SHP77 treated with DMSO at 0.1 percent for 48 hours (cell line): ENCODE measurements at regions not wholly inside any gene's neighbourhood (a gene's known extent, or its start where the extent isn't known, plus 50 kb on each side); places are given as distances from the start of the nearest gene placed in this dataset.

ENCODE experiments used
- DNase-seq: peaks from one replicate; lab custom pipeline; 2025; lab: John Stamatoyannopoulos, UW

GRCh38 chr17:71710816-71711215 lies 410.0 kb upstream of the SOX9 start:
- DNase-seq: no peak

DNA sequence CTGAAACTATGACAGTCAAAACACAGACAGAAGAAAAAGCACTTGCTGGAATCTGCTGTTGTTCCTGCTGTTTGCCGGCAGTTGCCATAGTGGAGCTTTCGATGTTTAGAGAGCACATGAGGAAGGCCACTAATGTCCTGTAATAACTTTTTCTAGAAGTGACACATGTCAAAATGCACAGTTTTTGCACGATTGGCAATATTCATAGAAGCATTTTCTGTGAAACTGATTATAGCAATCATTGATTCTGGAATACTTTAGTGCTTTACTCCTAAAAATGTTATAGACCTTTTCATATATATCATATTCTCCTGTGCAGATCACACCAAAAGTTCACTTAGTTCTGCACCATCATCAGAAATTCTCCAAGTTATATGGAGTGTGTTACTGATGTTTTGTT lies 407.0 kb upstream of the SOX9 start:
- no peak for DNase-seq

GRCh38 chr17:71724339-71724738 lies 396.5 kb upstream of the SOX9 start:
- no peak for DNase-seq

- no peak for DNase-seq
Measured at GRCh38 chr17:71725811-71726210, 395.0 kb upstream of the SOX9 start.

DNA sequence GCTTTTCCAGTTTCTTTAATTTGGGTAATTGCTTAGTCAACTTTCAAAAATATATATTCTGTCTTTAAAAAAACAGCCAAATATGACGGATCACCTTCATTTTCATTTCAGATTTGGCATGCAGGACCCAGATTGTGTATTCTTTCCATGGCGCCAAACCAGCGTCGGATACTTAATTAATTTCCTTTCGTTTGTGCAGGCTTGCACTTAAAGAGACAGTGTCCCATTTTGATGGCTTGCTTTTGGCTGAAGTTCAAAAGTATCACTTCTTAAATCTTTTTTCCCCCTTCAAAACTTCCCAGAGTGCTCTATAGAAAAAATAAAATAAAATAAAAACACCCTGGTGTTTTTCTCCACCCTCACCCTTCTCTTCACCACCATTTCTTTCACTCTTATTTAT lies 394.5 kb upstream of the SOX9 start:
- no peak for DNase-seq

DNA sequence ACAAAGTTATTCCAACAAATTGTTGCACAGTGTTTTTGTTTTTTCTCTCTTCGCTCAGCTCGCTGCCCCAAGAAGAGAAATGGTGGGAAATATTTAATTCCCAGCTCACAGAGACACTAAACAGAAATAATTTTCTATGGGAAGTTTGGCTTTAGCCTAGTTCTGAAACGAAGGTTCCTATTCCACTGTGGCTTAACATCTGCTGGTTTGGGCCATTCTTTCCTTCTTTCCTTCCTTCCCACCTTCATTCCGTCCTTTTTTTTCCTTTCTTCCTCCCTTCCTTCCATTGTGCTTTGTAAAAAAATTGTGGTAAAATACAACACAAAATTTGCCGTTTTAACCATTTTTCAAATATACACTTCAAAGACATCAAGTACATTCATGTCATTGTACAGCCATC lies 393.5 kb upstream of the SOX9 start:
- DNase-seq: no peak

GRCh38 chr17:71727723-71728122 lies 393.1 kb upstream of the SOX9 start:
- no peak for DNase-seq

DNA sequence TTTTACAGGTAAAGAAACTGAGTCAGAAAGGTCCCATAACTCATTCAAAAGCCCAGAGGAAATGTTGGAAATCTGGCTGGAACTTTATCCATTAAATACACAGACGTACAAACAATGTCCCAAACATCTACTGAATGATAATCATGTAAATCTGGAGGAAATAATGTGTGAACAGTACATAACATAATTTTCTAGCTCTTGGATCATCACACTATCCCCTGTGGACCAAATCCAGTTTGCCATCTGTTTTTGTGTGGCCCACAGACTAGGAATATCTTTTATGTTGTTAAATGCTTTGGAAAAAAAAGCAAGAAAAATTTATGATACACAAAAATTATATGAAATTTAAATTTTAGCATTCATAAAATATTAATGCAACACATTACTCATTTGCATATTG lies 389.9 kb upstream of the SOX9 start:
- no peak for DNase-seq

- DNase-seq: no peak
Measured at GRCh38 chr17:71735893-71736292, 384.9 kb upstream of the SOX9 start.

- no peak for DNase-seq
Measured at GRCh38 chr17:71740866-71741265, 380.0 kb upstream of the SOX9 start.

GRCh38 chr17:71741836-71742235 lies 379.0 kb upstream of the SOX9 start:
- no peak for DNase-seq

DNA sequence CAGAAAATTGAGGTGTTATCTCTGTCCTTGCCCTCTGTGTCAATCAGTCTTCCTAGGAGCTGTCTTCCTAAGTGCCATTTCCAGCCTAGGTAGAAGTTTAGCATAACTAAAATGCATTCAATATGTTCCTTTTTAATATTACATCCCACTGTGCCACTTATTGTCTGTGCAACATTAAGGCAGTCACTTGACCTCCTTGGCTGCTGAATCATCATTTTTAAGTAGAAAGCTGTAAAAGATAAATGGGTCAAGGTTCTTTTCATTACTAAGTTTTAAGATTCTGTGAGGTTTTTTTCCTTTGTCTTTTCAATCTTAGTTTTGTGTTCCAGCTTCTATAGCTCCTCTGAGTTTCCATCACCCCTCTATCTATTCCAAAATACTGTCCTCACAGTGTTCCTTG lies 371.9 kb upstream of the SOX9 start:
- no peak for DNase-seq

DNA sequence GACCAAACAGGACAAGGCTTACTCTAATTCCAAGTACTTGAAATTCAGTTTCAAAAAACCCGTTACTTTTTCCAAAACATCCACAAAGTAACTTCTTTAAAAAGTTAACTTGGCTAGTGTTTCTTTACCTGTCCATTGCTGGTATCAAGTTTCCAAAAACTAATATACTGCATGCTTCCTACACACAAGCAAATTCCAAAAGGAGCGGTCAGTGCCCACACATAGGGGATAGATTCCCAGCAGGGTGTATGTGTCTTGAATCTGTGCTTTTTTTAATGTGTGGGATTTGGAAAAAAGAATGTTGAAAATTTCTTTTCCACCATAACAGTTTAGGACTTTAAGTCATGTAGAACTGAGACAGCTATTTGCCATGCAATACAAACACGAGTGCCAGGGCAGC lies 367.8 kb upstream of the SOX9 start:
- no peak for DNase-seq

DNA sequence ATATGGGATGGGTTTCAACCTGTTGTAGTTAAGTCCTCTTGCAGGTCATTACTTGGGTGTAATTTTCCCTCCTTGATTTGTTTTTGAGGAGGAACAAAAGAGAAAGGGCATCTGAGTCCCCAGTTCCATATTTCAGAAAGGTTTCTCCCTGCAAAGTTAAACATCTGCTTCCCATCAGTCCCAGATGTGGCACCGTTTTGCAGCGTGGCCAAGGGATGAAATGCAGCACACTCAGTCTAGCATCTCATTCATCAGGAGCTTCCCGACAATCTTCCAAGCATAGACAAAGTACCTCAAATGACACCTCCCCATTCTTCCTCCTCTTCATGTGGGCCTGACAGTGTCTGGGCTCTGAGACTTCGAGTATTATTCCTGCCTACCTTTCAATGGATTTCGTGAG lies 363.7 kb upstream of the SOX9 start:
- DNase-seq: no peak

DNA sequence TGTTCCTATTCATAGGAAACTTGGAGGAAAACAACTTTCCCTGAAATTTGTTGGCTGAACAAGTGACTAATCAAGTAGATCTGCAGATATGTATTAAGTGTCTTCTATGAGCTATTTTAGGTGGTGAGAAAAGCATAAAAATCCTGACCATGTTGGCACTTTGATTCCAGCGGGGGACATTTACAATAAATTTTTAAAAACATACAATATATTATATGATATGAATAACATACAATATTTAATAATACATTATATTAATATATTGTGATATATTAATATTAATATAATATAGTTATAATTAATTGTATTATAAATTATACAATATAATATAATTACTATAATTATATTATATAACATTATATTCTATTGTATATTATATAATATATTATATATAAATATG lies 362.9 kb upstream of the SOX9 start:
- no peak for DNase-seq

- DNase-seq: no peak
Measured at GRCh38 chr17:71759422-71760060, 361.3 kb upstream of the SOX9 start.

DNA sequence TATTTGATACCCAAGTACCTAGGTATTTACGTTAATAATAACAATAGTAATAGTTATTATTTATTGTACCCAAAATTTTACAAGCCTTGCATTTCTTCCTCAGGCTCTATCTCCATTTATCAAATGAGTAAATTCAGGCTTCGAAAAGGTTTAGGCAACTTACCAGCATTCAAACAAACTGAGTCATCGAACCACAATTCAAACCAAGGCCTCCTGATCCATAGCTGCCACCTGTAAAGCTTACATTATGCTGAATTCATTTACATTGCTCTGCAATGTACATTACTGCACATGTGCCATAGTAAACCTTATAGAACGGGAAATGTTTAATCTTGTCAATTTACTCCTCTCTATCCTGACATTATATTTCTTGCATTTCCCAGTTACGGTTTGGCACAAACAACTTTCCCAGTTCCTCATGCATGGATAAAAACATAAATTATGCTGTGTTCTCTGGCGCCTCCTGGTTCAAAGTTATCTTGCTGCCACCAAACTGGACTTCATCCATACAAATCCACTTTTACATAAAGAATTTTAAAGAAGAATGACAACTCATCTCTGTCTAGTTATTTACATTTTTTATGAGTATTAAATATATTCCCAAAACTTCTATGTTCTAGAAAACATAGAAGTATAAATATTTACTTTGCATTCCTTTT lies 360.6 kb upstream of the SOX9 start:
- DNase-seq: no peak

DNA sequence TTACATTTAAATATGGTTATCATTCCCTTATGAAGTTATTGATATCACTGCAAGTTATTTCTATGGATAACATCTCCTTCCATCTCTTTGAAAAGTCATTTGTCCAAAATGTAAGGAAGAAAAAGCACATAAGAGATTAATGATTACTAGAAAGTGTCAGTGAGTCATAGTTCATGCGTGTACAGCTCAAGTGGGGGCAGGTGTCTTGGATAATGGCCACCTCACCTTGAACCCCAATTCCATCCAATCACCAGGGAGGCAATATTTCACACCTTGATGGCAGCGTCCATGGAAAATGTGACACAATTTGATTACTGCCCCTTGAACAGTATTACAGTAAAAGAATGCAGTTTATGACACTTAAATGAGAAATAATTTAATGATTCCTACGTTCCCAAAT lies 358.3 kb upstream of the SOX9 start:
- DNase-seq: no peak

DNA sequence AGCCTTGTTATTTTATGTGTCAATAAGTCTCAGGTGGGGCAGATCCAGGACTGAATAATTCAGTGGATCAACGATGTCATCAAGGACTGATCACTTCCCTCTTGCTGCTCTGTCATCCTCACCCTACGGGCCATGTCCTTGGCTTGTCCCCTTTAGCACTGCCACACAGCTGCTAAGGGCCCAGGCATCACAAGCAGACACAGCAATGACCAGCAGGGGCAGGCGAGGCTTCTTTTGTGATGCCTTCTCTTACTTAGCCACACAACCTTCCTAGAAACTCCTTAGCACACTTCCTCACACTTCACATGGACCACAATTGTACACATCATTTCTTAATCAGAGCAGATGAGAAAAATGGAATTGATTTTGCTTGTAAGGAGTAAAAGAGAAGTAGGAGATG lies 356.3 kb upstream of the SOX9 start:
- no peak for DNase-seq

DNA sequence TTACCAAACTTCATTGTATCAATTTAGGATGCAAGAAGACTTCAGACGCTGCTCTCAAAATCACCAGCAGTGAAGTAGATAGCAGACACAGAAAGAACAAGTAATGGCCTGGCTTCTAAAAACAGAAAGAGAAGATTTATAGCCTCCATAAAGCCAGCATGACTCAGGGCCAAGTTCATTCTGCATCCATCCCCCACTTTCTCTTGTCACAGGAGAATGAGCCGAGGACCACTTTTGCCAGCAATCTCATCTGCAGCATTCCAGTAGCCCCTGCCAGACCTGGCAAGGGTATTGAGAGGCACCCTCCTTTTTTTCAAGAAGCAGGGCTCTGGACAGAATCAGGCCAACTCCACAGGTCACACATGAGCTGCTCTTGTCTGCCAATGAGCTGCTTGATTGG lies 355.4 kb upstream of the SOX9 start:
- DNase-seq: no peak

DNA sequence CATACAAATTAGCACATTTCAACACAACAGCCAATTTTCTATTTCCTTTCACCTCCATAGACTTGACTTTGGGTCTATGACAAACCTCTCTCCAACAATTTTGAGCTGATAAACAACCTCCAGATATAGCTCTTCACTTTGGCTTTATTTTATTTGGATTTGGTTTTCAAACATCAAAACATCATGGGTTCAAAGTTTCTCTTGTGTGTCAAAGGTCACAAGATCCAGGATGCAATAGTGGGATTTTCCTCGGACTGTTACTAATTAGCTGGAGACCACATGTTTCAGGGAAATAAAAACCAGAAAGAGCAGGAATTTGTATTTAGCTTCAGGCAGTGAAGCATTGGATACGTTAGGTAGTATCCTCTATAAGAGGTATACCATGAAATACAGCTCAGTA lies 351.0 kb upstream of the SOX9 start:
- DNase-seq: no peak

GRCh38 chr17:71777048-71777640 lies 343.7 kb upstream of the SOX9 start:
- DNase-seq: no peak

GRCh38 chr17:71779482-71779881 lies 341.3 kb upstream of the SOX9 start:
- DNase-seq: no peak

GRCh38 chr17:71780596-71780995 lies 340.2 kb upstream of the SOX9 start:
- no peak for DNase-seq
